Islet of Langerhans (tissue), 1 donor: ENCODE measurements at regions not wholly inside any gene's neighbourhood (a gene's known extent, or its start where the extent isn't known, plus 50 kb on each side); places are given as distances from the start of the nearest gene placed in this dataset.
"Not testable (repeated sequence)": the region's sequence is repeated elsewhere in the genome, so short reads cannot be mapped to it uniquely, and the experiment has no call there.

Experiments
- FAIRE-seq: peaks from one replicate; lab custom pipeline; 2011; peaks lifted over from hg19 to GRCh38; lab: Jason Lieb, UNC

DNA sequence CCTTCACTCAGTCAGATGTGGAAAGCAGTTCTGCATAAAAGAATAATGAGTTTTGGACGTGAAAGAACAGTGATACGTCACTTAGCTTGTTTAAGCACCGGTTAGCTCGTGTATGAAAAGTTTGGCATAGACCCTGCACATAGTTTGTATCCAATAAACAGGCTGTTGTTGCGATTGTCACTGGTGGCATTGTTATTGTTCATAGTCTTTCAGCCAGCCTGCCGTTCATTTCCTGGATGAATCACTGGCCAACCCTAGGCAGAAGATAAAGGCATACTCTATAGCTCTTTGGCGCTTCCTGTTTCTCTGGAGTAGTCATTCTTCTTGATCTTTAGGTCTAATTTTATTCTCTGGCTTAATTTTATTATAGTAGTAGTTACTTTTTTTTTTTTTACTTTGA is 57.8 kb upstream of the ANKRD30A start:
- FAIRE-seq = no peak

DNA sequence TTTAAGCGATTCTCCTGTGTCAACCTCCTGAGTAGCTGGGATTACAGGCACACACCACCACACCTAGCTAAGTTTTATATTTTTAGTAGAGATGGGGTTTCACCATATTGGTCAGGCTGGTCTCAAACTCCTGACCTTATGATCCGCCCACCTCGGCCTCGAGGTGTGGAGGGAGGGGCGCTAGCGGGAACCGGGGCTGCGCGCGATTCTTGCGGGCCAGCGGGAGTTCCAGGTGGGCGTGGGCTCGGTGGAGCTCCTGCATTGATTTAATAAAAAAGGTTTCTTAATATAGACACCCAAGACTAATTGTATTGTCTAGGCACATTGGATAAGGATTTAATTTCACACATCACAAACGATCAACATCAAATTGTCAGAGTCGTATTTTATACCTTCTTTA is 63.1 kb upstream of the ANKRD30A start:
- FAIRE-seq = not testable (repeated sequence)

DNA sequence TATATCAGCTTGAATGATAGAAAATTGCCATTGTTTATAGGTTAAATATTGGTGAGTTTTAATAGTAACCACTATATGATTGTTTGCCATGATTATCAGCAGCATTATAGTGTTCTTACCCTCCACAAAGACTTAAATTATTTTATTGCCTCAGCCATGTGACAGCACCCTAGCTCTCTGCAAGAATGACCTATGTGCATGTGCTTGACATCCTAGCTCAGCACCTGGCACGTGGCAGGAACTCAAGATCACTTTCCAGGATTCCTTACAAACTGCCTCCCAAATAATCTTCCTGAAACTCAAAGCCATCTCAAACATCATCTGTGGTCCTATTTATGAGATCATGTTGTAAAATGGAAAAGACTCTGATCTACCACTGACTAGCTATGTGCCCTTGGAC is 68.1 kb upstream of the ANKRD30A start:
- FAIRE-seq = no peak

DNA sequence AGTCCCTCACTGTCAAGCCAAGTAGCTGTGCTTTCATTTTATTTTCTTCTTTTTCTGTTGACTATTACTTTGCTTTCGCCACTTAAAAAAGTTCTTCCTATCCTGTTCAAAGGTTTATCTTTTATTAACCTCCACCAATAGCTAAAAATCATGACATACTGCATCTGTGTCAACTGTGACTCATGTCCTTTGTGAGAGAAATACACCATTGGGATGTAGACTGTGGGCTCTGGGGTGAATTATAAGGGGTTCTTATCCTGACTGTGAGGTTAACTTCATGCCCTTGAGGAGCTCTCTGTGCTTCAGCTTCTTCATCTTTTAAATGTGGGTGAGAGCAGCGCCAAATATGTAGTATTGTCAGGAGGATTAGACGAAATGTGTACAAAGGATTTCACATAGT is 71.9 kb upstream of the ANKRD30A start:
- no peak for FAIRE-seq

DNA sequence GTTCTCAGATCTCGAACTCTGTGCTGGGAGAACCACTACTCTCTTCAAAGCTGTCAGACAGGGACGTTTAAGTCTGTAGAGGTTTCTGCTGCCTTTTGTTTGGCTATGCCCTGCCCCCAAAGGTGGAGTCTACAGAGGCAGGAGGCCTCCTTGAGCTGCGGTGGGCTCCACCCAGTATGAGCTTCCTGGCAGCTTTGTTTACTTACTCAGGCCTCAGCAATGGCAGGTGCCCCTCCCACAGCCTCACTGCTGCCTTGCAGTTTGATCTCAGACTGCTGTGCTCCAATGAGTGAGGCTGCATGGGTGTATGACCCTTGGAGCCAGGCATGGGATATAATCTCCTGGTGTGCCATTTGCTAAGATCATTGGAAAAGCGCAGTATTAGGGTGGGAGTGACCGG is 75.4 kb upstream of the ANKRD30A start:
- not testable (repeated sequence) for FAIRE-seq

DNA sequence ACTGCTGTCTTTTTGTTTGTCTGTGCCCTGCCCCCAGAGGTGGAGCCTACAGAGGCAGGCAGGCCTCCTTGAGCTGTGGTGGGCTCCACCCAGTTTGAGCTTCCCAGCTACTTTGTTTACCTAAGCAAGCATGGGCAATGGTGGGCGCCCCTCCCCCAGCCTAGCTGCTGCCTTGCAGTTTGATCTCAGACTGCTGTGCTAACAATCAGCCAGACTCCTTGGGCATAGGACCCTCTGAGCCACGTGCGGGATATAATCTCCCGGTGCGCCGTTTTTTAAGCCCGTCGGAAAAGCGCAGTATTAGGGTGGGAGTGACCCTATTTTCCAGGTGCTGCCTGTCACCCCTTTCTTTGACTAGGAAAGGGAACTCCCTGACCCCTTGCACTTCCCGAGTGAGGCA is 81.1 kb upstream of the ANKRD30A start:
- FAIRE-seq = not testable (repeated sequence)

DNA sequence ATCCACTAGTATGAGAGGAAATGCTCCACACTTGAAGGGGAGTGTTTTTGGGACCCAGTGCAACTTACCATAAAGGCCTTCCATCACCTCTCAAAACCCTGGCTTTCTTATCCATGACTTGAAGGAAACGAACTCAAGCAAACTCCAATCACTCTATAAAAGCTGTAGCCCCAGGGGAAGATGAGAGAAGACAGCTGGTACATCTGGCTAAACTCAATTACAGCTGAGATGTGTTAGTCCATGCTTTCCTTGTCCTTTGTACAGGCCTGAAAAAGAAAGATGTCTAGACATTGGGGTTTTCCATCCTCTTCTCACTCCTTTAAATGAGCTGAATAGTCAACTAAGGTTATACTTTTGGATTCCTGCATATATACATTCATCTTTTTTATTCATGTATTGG is 89.5 kb upstream of the ANKRD30A start:
- FAIRE-seq = no peak

DNA sequence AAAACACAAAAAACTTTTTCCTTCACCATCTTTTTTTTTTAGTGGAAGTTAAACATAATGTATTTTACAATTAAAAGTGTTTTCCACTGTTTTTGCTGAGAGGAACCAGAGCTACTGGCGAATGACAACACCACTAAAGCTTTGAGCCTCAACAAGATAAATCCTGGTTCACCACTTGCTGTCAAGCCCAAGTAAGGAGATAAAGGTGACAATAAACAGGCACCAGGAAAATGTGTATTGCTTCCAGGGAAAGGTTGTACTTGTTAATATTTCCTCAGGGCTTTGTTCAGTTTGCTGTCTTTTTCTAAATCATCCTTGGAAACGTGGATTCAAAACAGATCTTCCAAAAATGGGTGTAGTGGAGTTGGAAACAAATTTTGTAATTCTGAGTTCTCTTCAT is 109.9 kb upstream of the ANKRD30A start:
- no peak for FAIRE-seq

DNA sequence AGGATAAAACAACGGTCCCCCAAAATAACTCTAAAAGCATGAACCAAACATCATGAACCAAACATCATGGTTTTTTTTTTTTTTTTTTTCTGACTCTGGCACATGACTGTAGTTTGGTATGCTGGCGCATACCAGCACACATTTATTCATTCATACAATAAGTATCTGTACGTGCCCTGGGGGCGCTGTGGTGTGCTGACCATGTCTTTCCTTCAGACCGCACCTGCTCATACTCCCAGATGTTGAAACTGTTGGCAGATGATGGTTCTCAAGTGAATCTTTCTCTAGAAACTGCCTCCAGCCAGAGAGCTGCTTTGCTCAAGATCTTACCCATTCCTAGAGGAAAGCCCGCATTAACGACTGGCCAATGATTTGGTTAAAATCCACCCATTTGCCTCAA is 114.7 kb upstream of the ANKRD30A start:
- FAIRE-seq = no peak

DNA sequence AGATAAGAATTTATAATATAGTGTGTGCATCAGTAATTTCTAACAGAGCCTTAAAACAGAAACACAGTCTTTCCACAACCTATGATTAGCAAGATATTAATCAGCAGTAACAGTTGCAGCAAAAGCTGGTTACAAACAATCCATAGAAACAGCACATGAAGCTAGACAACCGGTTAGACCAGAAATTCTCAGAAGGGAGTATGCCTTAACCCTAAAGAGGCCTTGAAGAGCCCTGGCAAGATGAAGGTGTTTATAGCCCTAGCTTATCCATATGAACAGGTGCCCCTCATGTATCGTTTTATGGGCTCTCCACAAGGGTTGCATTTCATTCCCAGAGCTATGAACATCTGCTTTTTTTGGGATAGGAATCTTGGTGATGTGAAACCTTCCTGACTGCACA is 117.1 kb upstream of the ANKRD30A start:
- not testable (repeated sequence) for FAIRE-seq

DNA sequence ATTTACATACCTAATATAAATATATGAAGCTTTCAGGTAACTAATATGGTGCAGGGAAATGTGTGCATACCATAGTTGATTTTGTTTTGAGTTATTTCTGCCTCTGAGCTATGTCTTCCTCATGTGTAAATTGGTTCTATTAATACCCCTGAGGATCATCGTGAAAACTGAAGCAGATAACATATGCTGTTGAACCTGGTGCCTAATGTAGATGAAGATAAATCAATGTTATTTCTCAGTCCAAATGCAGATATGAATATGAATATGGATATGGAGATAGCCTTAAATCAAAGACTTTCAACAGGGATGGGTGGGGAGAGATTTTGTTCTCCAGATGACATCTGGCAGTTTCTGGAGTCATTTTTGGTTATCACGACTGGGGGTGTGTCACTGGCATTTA is 122.3 kb upstream of the ANKRD30A start:
- FAIRE-seq = no peak

DNA sequence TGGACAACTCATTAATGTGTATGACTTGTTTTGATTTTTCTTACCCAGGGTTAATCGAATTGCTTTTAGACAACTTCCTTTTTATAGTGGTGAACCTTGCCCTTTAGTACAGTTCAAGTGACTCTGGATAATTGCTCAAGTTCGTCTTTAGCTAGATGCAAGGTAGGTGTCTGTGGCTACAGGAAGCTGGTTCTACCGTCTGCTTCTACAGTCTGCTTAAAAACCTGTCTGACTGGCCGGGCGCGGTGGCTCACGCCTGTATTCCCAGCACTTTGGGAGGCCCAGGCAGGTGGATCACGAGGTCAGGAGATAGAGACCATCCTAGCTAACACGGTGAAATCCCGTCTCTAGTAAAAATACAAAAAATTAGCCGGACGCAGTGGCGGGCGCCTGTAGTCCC is 129.6 kb upstream of the ANKRD30A start:
- not testable (repeated sequence) for FAIRE-seq

DNA sequence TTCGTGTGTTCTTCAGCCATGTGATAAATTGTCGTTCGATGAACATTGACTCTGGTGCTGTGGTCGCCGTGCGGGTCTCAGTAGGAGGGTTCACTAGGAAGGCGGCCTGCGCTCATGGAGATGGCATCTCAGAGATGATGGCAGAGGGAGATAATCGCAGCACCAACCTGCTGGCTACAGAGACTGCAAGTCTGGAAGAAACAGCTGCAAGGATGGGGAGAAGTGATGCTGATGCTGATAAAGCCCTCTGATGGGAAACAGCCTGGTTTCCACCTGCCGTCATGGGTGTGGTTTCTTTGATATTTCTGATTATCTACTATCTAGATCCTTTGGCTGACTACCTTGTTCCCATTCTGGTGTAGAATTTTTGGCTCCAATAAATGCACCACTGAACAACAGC is 130.5 kb upstream of the ANKRD30A start:
- no peak for FAIRE-seq

DNA sequence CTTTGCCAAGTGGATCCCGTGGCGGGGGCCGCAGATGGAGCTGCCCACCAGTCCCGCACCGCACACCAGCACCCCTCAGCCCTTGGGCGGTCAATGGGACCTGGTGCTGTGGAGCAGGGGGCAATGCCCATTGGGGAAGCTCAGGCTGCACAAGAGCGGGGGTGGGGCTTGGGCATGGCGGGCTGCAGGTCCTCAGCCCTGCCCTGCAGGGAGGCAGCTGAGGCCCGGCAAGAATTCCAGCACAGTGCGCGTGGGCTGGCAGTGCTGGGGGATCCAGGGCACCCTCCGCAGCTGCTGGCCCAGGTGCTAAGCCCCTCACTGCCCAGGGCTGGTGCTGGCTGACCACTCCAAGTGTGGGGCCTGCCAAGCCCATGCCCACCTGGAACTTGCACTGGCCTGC is 136.2 kb upstream of the ANKRD30A start:
- FAIRE-seq = no peak

GRCh38 chr10:36946598-36946997 is 178.8 kb upstream of the ANKRD30A start:
- no peak for FAIRE-seq

DNA sequence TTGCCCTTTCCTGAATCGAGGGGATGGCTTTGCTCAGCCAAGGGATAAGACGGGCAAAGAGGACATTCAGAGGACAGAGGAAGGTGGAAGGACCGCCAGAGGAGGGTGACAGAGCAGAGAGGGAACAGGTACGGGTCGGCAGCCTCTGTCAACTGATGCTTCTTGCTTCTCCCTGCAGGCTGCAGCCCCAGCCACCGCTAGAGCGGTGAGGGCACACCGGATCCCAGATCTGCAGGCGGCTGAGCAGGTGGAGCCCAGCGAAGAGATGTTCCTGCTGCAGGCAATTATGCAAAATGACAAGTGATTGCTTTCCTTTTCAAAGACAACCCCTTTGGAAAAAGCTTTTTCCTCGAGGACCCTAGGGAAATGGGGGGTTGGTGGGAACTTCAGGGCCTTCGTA is 181.9 kb upstream of the ANKRD30A start:
- no peak for FAIRE-seq

GRCh38 chr10:36942616-36943015 is 182.8 kb upstream of the ANKRD30A start:
- no peak for FAIRE-seq

GRCh38 chr10:36903040-36903439 is 222.4 kb upstream of the ANKRD30A start:
- FAIRE-seq = no peak

- FAIRE-seq = no peak
These were observed 225.7 kb upstream of the ANKRD30A start for GRCh38 chr10:36899652-36900051.

- FAIRE-seq = no peak
These were observed 236.3 kb upstream of the ANKRD30A start for GRCh38 chr10:36888925-36889573.

DNA sequence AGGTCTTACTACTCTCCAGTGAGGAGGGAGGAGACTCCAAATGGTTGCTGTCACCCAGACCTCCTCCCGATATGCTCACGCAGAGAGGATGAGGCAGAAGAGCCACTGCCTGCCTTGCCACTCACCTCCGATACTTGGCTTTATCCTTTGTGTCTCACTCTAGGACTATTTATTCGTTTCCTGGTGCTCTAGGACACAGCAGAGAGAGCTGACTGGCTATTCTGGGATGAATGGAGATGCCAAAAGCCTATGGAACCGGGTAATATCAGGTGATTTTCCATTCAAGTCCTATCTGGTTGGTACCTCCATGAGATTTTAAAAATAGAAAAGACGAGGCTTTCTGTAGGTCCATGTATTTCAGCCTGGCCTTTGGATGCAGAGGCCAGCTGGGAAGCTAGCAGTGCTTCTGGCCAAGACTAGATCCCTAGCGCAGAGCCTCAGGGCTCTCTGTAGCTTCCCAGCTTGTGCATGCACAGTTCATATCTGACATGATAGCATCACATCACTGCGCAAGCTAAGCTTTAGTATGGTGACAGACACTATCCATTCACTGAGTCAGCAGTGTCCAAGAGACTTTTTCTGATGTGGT is 239.0 kb upstream of the ANKRD30A start:
- FAIRE-seq = no peak

DNA sequence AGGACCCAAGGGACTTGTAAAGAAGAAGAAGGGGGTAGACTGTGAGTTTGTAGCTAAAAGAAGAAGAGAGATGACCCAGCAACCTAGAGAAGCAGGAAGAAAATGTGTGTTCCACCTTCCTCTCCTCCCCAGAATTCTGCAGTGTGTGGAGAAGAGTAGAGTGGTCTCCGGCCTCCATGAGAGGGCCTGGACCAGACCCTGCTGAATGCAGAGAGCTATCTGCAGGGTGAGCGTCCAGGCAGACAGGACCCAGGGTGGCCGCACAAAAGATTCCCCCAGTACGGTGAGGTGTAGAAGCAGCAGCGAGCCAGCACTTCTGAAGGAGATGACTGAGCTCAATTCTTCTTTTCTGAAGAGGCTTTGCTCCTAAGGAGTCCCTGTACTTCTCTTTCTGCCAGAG is 239.7 kb upstream of the ANKRD30A start:
- FAIRE-seq = no peak

DNA sequence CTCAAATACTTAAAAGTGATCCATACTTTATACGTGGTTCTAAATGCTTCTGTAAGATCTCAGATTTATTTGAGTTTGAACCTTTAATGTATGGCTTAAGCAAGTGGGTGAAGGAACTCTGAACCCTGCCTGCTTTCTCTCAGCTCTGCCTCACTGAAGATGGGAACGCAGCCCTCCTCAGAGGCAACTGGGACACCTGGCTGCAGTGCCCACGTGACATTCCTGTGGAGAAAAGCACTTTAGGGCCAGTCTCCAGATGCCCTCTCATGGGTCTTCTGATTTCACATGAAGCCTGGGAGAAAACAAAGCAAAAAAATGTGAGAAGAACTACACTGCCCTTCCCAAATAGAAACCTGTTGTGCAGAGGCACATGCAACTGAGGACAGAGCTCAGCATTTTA is 242.6 kb upstream of the ANKRD30A start:
- FAIRE-seq = no peak

- peak; percentile 82 for FAIRE-seq
These were observed 244.5 kb upstream of the ANKRD30A start for GRCh38 chr10:36880898-36881297.
